ENCODE measurements at regions not wholly inside any gene's neighbourhood (a gene's known extent, or its start where the extent isn't known, plus 50 kb on each side); places are given as distances from the start of the nearest gene placed in this dataset.

- no peaks in the 10 kb centered on the region for H3K9me3 ChIP-seq (ENCODE audit: low read length)
Measured at GRCh38 chr1:55526716-55527115, 311.6 kb upstream of the USP24 start.

GRCh38 chr1:55524006-55524405 lies 308.8 kb upstream of the USP24 start:
- Histone ChIP-seq H3K4me3 (ENCODE audit: low read depth, low read length, poor library complexity, severe bottlenecking) (no peak overlapping the region), H3K9me3 (ENCODE audit: low read length) (no peaks in the 10 kb centered on the region), H3K27me3 (ENCODE audit: insufficient read depth, low read length) (no peaks in the 10 kb centered on the region), H3K36me3 (ENCODE audit: insufficient read depth, low read length) (no peaks in the 10 kb centered on the region), H3K9ac (ENCODE audit: low read length) (no peak overlapping the region), H3F3A (ENCODE audit: insufficient read depth, low read length) (no peaks in the 10 kb centered on the region), H3K27ac (ENCODE audit: low read depth, low read length, poor library complexity, severe bottlenecking) (no peak overlapping the region), H3K4me2 (ENCODE audit: low read length) (no peak overlapping the region), H3K4me1 (ENCODE audit: insufficient read depth, low read length, severe bottlenecking) (no peaks in the 10 kb centered on the region), H2AFZ (ENCODE audit: low read length) (no peak overlapping the region), H3K9me2 (ENCODE audit: low read depth, low read length) (no peaks in the 10 kb centered on the region), H4K20me1 (ENCODE audit: insufficient read depth, low read length) (no peaks in the 10 kb centered on the region), H3K79me2 (ENCODE audit: insufficient read depth, low read length) (no peaks in the 10 kb centered on the region)
- TF ChIP-seq EZH2 (IDR thresholded peaks at IDR 0.05; ENCODE audit: borderline replicate concordance, low read length) (no peak), CTCF (IDR thresholded peaks at IDR 0.05; ENCODE audit: low read length) (no peak)

More at GRCh38 chr1:55526716-55527115, 311.6 kb upstream of the USP24 start:
- H2AFZ ChIP-seq (ENCODE audit: low read length), result no peak overlapping the region
- H3K36me3 ChIP-seq (ENCODE audit: insufficient read depth, low read length), result no peaks in the 10 kb centered on the region
- no peak overlapping the region for H3K4me2 ChIP-seq (ENCODE audit: low read length)
- no peaks in the 10 kb centered on the region for H3F3A ChIP-seq (ENCODE audit: insufficient read depth, low read length)
- no peaks in the 10 kb centered on the region for H3K79me2 ChIP-seq (ENCODE audit: insufficient read depth, low read length)
- no peaks in the 10 kb centered on the region for H3K4me1 ChIP-seq (ENCODE audit: insufficient read depth, low read length, severe bottlenecking)
- no peak overlapping the region for H3K4me3 ChIP-seq (ENCODE audit: low read depth, low read length, poor library complexity, severe bottlenecking)
- H3K27ac ChIP-seq (ENCODE audit: low read depth, low read length, poor library complexity, severe bottlenecking), result no peak overlapping the region
- H3K9ac ChIP-seq (ENCODE audit: low read length), result no peak overlapping the region
- no peaks in the 10 kb centered on the region for H3K27me3 ChIP-seq (ENCODE audit: insufficient read depth, low read length)
- H4K20me1 ChIP-seq (ENCODE audit: insufficient read depth, low read length), result no peaks in the 10 kb centered on the region
- TF ChIP-seq EZH2 (IDR thresholded peaks at IDR 0.05; ENCODE audit: borderline replicate concordance, low read length) (no peak), CTCF (IDR thresholded peaks at IDR 0.05; ENCODE audit: low read length) (no peak)
- no peaks in the 10 kb centered on the region for H3K9me2 ChIP-seq (ENCODE audit: low read depth, low read length)

- TF ChIP-seq EZH2 (IDR thresholded peaks at IDR 0.05; ENCODE audit: borderline replicate concordance, low read length), result no peak
Measured at GRCh38 chr1:55522982-55523381, 307.8 kb upstream of the USP24 start.

GRCh38 chr1:55522353-55522903 lies 307.3 kb upstream of the USP24 start:
- H3K79me2 ChIP-seq (ENCODE audit: insufficient read depth, low read length), result no peaks in the 10 kb centered on the region
- no peaks in the 10 kb centered on the region for H3F3A ChIP-seq (ENCODE audit: insufficient read depth, low read length)
- no peaks in the 10 kb centered on the region for H3K9me2 ChIP-seq (ENCODE audit: low read depth, low read length)
- H2AFZ ChIP-seq (ENCODE audit: low read length), result no peak overlapping the region
- H3K9ac ChIP-seq (ENCODE audit: low read length), result no peak overlapping the region
- no peak overlapping the region for H3K4me3 ChIP-seq (ENCODE audit: low read depth, low read length, poor library complexity, severe bottlenecking)
- no peak overlapping the region for H3K27ac ChIP-seq (ENCODE audit: low read depth, low read length, poor library complexity, severe bottlenecking)
- H3K4me1 ChIP-seq (ENCODE audit: insufficient read depth, low read length, severe bottlenecking), result no peaks in the 10 kb centered on the region
- H3K27me3 ChIP-seq (ENCODE audit: insufficient read depth, low read length), result 0 out of 2 replicates have a peak, but pooled peaks cover 3% of the 10 kb centered on the region
- H3K4me2 ChIP-seq (ENCODE audit: low read length), result no peak overlapping the region
- H4K20me1 ChIP-seq (ENCODE audit: insufficient read depth, low read length), result no peaks in the 10 kb centered on the region
- TF ChIP-seq CTCF (IDR thresholded peaks at IDR 0.05; ENCODE audit: low read length) (no peak), EZH2 (IDR thresholded peaks at IDR 0.05; ENCODE audit: borderline replicate concordance, low read length) (no peak)
- no peaks in the 10 kb centered on the region for H3K9me3 ChIP-seq (ENCODE audit: low read length)
- no peaks in the 10 kb centered on the region for H3K36me3 ChIP-seq (ENCODE audit: insufficient read depth, low read length)

More at GRCh38 chr1:55522982-55523381, 307.8 kb upstream of the USP24 start:
- Histone ChIP-seq H3K9me3 (ENCODE audit: low read length) (no peaks in the 10 kb centered on the region), H3K4me2 (ENCODE audit: low read length) (no peak overlapping the region), H3K27ac (ENCODE audit: low read depth, low read length, poor library complexity, severe bottlenecking) (no peak overlapping the region), H3K9ac (ENCODE audit: low read length) (no peak overlapping the region), H3K27me3 (ENCODE audit: insufficient read depth, low read length) (0 out of 2 replicates have a peak, but pooled peaks cover 3% of the 10 kb centered on the region), H4K20me1 (ENCODE audit: insufficient read depth, low read length) (no peaks in the 10 kb centered on the region), H3K4me3 (ENCODE audit: low read depth, low read length, poor library complexity, severe bottlenecking) (no peak overlapping the region), H2AFZ (ENCODE audit: low read length) (no peak overlapping the region), H3F3A (ENCODE audit: insufficient read depth, low read length) (no peaks in the 10 kb centered on the region), H3K4me1 (ENCODE audit: insufficient read depth, low read length, severe bottlenecking) (no peaks in the 10 kb centered on the region), H3K9me2 (ENCODE audit: low read depth, low read length) (no peaks in the 10 kb centered on the region), H3K36me3 (ENCODE audit: insufficient read depth, low read length) (no peaks in the 10 kb centered on the region), H3K79me2 (ENCODE audit: insufficient read depth, low read length) (no peaks in the 10 kb centered on the region)
